ENCODE measurements at regions not wholly inside any gene's neighbourhood (a gene's known extent, or its start where the extent isn't known, plus 50 kb on each side); places are given as distances from the start of the nearest gene placed in this dataset.

GRCh38 chr5:92459654-92460053 is 1076.5 kb upstream of the ARRDC3 start:
- TF ChIP-seq, protein P1, sequence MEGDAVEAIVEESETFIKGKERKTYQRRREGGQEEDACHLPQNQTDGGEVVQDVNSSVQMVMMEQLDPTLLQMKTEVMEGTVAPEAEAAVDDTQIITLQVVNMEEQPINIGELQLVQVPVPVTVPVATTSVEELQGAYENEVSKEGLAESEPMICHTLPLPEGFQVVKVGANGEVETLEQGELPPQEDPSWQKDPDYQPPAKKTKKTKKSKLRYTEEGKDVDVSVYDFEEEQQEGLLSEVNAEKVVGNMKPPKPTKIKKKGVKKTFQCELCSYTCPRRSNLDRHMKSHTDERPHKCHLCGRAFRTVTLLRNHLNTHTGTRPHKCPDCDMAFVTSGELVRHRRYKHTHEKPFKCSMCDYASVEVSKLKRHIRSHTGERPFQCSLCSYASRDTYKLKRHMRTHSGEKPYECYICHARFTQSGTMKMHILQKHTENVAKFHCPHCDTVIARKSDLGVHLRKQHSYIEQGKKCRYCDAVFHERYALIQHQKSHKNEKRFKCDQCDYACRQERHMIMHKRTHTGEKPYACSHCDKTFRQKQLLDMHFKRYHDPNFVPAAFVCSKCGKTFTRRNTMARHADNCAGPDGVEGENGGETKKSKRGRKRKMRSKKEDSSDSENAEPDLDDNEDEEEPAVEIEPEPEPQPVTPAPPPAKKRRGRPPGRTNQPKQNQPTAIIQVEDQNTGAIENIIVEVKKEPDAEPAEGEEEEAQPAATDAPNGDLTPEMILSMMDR (IDR thresholded peaks at IDR 0.05) = no peak
- no peak for TF ChIP-seq EP300 (IDR thresholded peaks at IDR 0.05)
